SK-N-SH treated with all-trans-retinoic acid at 6 μM for 48 hours (cell line): ENCODE measurements at regions not wholly inside any gene's neighbourhood (a gene's known extent, or its start where the extent isn't known, plus 50 kb on each side); places are given as distances from the start of the nearest gene placed in this dataset.

ENCODE experiments used
- ATAC-seq: fragments of 200-7000 bp; cut with Tn5 transposase; 3 replicates; pipeline ENCODE4 v1.9.1; 2020; ENCODE audit warnings: mild to moderate bottlenecking, moderate library complexity
- ARNTL ChIP-seq: fragments of 450-650 bp; formaldehyde crosslinking; IDR thresholded peaks from 2 replicates; pipeline ENCODE4 v1.5.0; 2020; ENCODE audit warnings: low read depth, mild to moderate bottlenecking, moderate library complexity, borderline replicate concordance
- BACH2 ChIP-seq: fragments of 250-450 bp; sonication (Bioruptor Pico); IDR thresholded peaks from 2 replicates; pipeline ENCODE4 v1.9.0; 2021; ENCODE audit warnings: mild to moderate bottlenecking, borderline replicate concordance
- CREB5 ChIP-seq: fragments of 250-450 bp; sonication (Bioruptor Pico); IDR thresholded peaks from 2 replicates; pipeline ENCODE4 v1.5.1; 2020; ENCODE audit warnings: low read depth, mild to moderate bottlenecking, moderate library complexity
- CSDC2 ChIP-seq: fragments of 250-450 bp; sonication (Bioruptor Pico); IDR thresholded peaks from 2 replicates; pipeline ENCODE4 v1.5.0; 2020; ENCODE audit warnings: mild to moderate bottlenecking, moderate library complexity
- ESRRG ChIP-seq: fragments of 250-450 bp; sonication (Bioruptor Pico); IDR thresholded peaks from 2 replicates; pipeline ENCODE4 v1.6.1; 2021; ENCODE audit warnings: mild to moderate bottlenecking
- GLIS3 ChIP-seq: fragments of 250-450 bp; sonication (Bioruptor Pico); IDR thresholded peaks from 2 replicates; pipeline ENCODE4 v1.5.0; 2020; ENCODE audit warnings: mild to moderate bottlenecking, moderate library complexity
- ISL1 ChIP-seq: fragments of 250-450 bp; sonication (Bioruptor Pico); IDR thresholded peaks from 2 replicates; pipeline ENCODE4 v2.1.2; 2022; ENCODE audit warnings: mild to moderate bottlenecking, moderate library complexity
- OSR1 ChIP-seq: fragments of 250-450 bp; sonication (Bioruptor Pico); IDR thresholded peaks from 2 replicates; pipeline ENCODE4 v1.8.0; 2022; ENCODE audit warnings: moderate library complexity, mild to moderate bottlenecking, inconsistent platforms
- PPARA ChIP-seq: fragments of 250-450 bp; sonication (Bioruptor Pico); IDR thresholded peaks from 2 replicates; pipeline ENCODE4 v1.5.0; 2020; ENCODE audit warnings: mild to moderate bottlenecking, borderline replicate concordance
- SNAI2 ChIP-seq: fragments of 250-450 bp; sonication (Bioruptor Pico); IDR thresholded peaks from 2 replicates; pipeline ENCODE4 v1.5.0; 2020; ENCODE audit warnings: mild to moderate bottlenecking, moderate library complexity
- TCF4 ChIP-seq: fragments of 250-450 bp; sonication (Bioruptor Pico); IDR thresholded peaks from 2 replicates; pipeline ENCODE4 v1.8.0; 2021; ENCODE audit warnings: mild to moderate bottlenecking, moderate library complexity, borderline replicate concordance
- TOX ChIP-seq: fragments of 250-450 bp; sonication (Bioruptor Pico); IDR thresholded peaks from 2 replicates; pipeline ENCODE4 v1.8.0; 2021; ENCODE audit warnings: mild to moderate bottlenecking, moderate library complexity, borderline replicate concordance
- ZC3H10 ChIP-seq: fragments of 250-450 bp; sonication (Bioruptor Pico); IDR thresholded peaks from 2 replicates; pipeline ENCODE4 v1.5.1; 2021; ENCODE audit warnings: mild to moderate bottlenecking, moderate library complexity
- ZFP3 ChIP-seq: fragments of 250-450 bp; sonication (Bioruptor Pico); IDR thresholded peaks from 2 replicates; pipeline ENCODE4 v1.5.0; 2020; ENCODE audit warnings: mild to moderate bottlenecking, moderate library complexity
- ZFP30 ChIP-seq: fragments of 450-650 bp; formaldehyde crosslinking; IDR thresholded peaks from 2 replicates; pipeline ENCODE4 v1.5.0; 2022; ENCODE audit warnings: mild to moderate bottlenecking, moderate library complexity
- ZNF565 ChIP-seq: fragments of 450-650 bp; formaldehyde crosslinking; conservative IDR thresholded peaks from 2 replicates; pipeline ENCODE4 v1.5.0; 2020; ENCODE audit warnings: low read depth, mild to moderate bottlenecking, moderate library complexity
- ZNF8 ChIP-seq: fragments of 450-650 bp; formaldehyde crosslinking; IDR thresholded peaks from 2 replicates; pipeline ENCODE4 v1.5.0; 2020; ENCODE audit warnings: mild to moderate bottlenecking, moderate library complexity
- TF ChIP-seq, protein P1 (sequence below): fragments of 250-450 bp; sonication (Bioruptor Pico); IDR thresholded peaks from 2 replicates; pipeline ENCODE4 v1.8.0; 2021; ENCODE audit warnings: low read depth, mild to moderate bottlenecking, moderate library complexity, borderline replicate concordance
- TF ChIP-seq, protein P2 (sequence below): fragments of 250-450 bp; sonication (Bioruptor Pico); IDR thresholded peaks from 2 replicates; pipeline ENCODE4 v1.5.0; 2020; ENCODE audit warnings: mild to moderate bottlenecking, moderate library complexity
- TF ChIP-seq, protein P3 (sequence below): fragments of 250-450 bp; sonication (Bioruptor Pico); IDR thresholded peaks from 2 replicates; pipeline ENCODE4 v1.5.1; 2021; ENCODE audit warnings: mild to moderate bottlenecking, moderate library complexity

DNA sequence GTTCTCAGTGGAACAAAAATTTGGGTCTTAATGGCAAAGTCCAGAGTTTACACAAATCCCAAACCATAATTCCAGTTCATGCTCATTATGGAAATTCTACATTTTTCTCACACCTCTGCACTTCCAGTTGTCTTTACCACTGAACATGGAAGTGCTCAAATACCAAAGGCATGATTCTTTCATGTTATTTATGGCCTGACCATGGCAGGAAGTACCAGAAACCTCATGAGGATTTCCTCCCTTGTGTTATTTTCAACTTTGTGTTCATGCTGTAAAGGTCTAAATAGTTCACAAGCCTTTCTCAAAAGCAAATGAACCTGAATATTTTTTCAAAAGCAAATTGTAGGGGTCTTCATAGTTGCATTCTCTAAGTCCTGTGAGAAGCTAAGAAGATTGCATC, 82.0 kb upstream of the ITGA1 start:
- TF ChIP-seq ZFP30 (CRISPR knock-in tag) (no peak), ZNF8 (CRISPR knock-in tag) (no peak), ARNTL (CRISPR knock-in tag) (no peak), ISL1 (CRISPR knock-in tag) (no peak), CSDC2 (CRISPR knock-in tag) (no peak), BACH2 (CRISPR knock-in tag) (no peak), ZNF565 (CRISPR knock-in tag) (no peak), TCF4 (CRISPR knock-in tag) (no peak), OSR1 (no peak), CREB5 (CRISPR knock-in tag) (no peak), ZC3H10 (no peak), ESRRG (CRISPR knock-in tag) (no peak), PPARA (CRISPR knock-in tag) (no peak), GLIS3 (CRISPR knock-in tag) (no peak), TOX (CRISPR knock-in tag) (no peak), ZFP3 (CRISPR knock-in tag) (no peak)
- TF ChIP-seq, protein P1, sequence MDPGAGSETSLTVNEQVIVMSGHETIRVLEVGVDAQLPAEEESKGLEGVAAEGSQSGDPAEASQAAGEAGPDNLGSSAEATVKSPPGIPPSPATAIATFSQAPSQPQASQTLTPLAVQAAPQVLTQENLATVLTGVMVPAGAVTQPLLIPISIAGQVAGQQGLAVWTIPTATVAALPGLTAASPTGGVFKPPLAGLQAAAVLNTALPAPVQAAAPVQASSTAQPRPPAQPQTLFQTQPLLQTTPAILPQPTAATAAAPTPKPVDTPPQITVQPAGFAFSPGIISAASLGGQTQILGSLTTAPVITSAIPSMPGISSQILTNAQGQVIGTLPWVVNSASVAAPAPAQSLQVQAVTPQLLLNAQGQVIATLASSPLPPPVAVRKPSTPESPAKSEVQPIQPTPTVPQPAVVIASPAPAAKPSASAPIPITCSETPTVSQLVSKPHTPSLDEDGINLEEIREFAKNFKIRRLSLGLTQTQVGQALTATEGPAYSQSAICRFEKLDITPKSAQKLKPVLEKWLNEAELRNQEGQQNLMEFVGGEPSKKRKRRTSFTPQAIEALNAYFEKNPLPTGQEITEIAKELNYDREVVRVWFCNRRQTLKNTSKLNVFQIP (CRISPR knock-in tag) = no peak
- TF ChIP-seq, protein P2, sequence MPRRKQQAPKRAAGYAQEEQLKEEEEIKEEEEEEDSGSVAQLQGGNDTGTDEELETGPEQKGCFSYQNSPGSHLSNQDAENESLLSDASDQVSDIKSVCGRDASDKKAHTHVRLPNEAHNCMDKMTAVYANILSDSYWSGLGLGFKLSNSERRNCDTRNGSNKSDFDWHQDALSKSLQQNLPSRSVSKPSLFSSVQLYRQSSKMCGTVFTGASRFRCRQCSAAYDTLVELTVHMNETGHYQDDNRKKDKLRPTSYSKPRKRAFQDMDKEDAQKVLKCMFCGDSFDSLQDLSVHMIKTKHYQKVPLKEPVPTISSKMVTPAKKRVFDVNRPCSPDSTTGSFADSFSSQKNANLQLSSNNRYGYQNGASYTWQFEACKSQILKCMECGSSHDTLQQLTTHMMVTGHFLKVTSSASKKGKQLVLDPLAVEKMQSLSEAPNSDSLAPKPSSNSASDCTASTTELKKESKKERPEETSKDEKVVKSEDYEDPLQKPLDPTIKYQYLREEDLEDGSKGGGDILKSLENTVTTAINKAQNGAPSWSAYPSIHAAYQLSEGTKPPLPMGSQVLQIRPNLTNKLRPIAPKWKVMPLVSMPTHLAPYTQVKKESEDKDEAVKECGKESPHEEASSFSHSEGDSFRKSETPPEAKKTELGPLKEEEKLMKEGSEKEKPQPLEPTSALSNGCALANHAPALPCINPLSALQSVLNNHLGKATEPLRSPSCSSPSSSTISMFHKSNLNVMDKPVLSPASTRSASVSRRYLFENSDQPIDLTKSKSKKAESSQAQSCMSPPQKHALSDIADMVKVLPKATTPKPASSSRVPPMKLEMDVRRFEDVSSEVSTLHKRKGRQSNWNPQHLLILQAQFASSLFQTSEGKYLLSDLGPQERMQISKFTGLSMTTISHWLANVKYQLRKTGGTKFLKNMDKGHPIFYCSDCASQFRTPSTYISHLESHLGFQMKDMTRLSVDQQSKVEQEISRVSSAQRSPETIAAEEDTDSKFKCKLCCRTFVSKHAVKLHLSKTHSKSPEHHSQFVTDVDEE = no peak
- no peak; the same call in 2 of the 3 replicates for ATAC-seq

- ATAC-seq = no peak
- TF ChIP-seq ESRRG (CRISPR knock-in tag) = no peak
- TF ChIP-seq, protein P3, sequence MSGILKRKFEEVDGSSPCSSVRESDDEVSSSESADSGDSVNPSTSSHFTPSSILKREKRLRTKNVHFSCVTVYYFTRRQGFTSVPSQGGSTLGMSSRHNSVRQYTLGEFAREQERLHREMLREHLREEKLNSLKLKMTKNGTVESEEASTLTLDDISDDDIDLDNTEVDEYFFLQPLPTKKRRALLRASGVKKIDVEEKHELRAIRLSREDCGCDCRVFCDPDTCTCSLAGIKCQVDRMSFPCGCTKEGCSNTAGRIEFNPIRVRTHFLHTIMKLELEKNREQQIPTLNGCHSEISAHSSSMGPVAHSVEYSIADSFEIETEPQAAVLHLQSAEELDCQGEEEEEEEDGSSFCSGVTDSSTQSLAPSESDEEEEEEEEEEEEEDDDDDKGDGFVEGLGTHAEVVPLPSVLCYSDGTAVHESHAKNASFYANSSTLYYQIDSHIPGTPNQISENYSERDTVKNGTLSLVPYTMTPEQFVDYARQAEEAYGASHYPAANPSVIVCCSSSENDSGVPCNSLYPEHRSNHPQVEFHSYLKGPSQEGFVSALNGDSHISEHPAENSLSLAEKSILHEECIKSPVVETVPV = no peak
- TF ChIP-seq TOX (CRISPR knock-in tag) = no peak
- TF ChIP-seq SNAI2 (CRISPR knock-in tag) = no peak
- no peak for TF ChIP-seq ISL1 (CRISPR knock-in tag)
- no peak for TF ChIP-seq ARNTL (CRISPR knock-in tag)
- TF ChIP-seq, protein P2 = no peak
- no peak for TF ChIP-seq ZNF8 (CRISPR knock-in tag)
- TF ChIP-seq, protein P1 (CRISPR knock-in tag) = no peak
- TF ChIP-seq ZFP30 (CRISPR knock-in tag) = no peak
- no peak for TF ChIP-seq OSR1
- no peak for TF ChIP-seq ZFP3 (CRISPR knock-in tag)
- TF ChIP-seq, all 23 proteins: peak for 0
These were observed 80.9 kb upstream of the ITGA1 start for GRCh38 chr5:52706775-52707174.
